Brain microvascular endothelial cell (primary cell): ENCODE measurements at regions not wholly inside any gene's neighbourhood (a gene's known extent, or its start where the extent isn't known, plus 50 kb on each side); places are given as distances from the start of the nearest gene placed in this dataset.

Experiments
- DNase-seq: peaks from one replicate; pipeline ENCODE4 v3.0.0-alpha.2; 2020
- H3K27ac ChIP-seq: fragments of 250-450 bp; sonication (Bioruptor Pico); 2 replicates; pipeline ENCODE4 v1.5.1; 2020; ENCODE audit warnings: mild to moderate bottlenecking, moderate library complexity
- H3K27me3 ChIP-seq: fragments of 250-450 bp; sonication (Bioruptor Pico); replicated peaks from 2 replicates; pipeline ENCODE4 v1.5.1; 2020; ENCODE audit warnings: mild to moderate bottlenecking
- H3K36me3 ChIP-seq: fragments of 250-450 bp; sonication (Bioruptor Pico); replicated peaks from 2 replicates; pipeline ENCODE4 v1.5.1; 2020; ENCODE audit warnings: mild to moderate bottlenecking
- H3K4me3 ChIP-seq: 2 replicates; pipeline ENCODE4 v1.5.1; 2011; ENCODE audit warnings: low read depth, mild to moderate bottlenecking, control low read depth, low read length, moderate library complexity
- in situ Hi-C: cut with HindIII; loops from 2 replicates; pipeline ENCODE4 v1.10.0; 2017; ENCODE audit warnings: low sequenced_read_pairs, low pct_ligation_motif_present
- TF ChIP-seq, protein P1 (sequence below): IDR thresholded peaks from 2 replicates; pipeline ENCODE4 v1.5.1; 2011; ENCODE audit warnings: low read depth, mild to moderate bottlenecking, moderate library complexity, low read length, control low read depth, inconsistent platforms; ENCODE audit errors: missing control alignments

DNA sequence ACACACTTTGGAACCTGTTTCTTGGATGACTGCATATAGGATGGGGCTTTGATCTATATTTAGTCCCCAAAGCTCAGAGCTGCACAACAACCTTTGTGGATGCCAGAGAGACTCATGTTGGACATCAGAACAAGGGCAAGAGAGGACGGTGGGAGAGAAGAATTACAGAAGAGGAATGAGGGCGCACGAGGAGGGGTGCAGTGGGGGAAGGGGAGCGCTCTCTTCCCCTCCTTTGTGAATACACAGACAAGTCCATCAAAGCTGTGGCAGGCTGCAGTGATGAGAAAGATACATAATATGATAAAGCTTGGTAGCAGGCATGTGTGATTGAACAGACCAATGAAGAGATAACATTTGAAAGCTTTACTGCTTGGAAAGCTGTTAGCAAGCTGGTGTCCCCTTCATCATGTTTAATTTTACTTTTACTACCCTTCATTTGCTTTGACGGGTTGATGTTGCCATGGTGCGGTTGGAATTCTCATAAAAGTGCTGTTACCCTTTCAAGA, 857.8 kb downstream of the KCNMA1 start:
- Histone ChIP-seq H3K4me3 (no peak overlapping the region), H3K36me3 (no peaks in the 10 kb centered on the region), H3K27ac (no peak overlapping the region), H3K27me3 (no peaks in the 10 kb centered on the region)
- no peak for DNase-seq
- TF ChIP-seq, protein P1, sequence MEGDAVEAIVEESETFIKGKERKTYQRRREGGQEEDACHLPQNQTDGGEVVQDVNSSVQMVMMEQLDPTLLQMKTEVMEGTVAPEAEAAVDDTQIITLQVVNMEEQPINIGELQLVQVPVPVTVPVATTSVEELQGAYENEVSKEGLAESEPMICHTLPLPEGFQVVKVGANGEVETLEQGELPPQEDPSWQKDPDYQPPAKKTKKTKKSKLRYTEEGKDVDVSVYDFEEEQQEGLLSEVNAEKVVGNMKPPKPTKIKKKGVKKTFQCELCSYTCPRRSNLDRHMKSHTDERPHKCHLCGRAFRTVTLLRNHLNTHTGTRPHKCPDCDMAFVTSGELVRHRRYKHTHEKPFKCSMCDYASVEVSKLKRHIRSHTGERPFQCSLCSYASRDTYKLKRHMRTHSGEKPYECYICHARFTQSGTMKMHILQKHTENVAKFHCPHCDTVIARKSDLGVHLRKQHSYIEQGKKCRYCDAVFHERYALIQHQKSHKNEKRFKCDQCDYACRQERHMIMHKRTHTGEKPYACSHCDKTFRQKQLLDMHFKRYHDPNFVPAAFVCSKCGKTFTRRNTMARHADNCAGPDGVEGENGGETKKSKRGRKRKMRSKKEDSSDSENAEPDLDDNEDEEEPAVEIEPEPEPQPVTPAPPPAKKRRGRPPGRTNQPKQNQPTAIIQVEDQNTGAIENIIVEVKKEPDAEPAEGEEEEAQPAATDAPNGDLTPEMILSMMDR = no peak
- in situ Hi-C loops = no loop called here

GRCh38 chr10:76778914-76779795, 858.5 kb downstream of the KCNMA1 start:
- no peak overlapping the region for H3K27ac ChIP-seq
- TF ChIP-seq, protein P1 = peak; percentile 51
- no peaks in the 10 kb centered on the region for H3K36me3 ChIP-seq
- H3K4me3 ChIP-seq = no peak overlapping the region
- in situ Hi-C loops = no loop called here
- DNase-seq = peak; percentile 66
- no peaks in the 10 kb centered on the region for H3K27me3 ChIP-seq

DNA sequence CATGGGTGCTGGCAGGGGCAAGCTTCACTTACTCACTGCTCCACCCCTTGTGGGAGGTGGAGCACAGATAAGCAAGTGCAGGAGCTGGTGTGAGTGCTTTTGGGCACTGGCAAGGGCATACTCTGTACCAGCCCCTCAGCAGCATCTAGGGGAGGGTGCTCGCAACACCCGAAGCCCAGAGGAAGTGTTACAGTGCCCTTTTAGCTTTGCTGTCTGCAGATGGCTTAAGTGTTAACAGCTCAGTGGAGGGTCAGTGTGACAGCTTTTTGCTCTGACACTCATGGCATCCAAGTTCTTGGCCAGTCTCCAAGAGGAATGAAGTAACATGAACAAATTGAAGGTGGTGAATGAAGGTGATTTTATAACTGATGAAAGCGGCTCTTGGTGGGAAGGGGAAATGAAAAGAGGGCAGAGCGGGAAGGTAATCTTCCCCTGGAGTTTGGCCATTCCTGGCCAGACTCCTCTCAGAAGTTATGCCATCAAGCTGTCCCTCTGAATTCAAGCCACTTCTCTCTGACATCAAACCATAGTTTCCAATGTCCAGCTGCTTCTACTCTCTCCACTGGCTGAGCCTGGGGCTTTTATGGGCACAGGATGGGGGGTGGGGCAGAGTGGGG, 862.5 kb downstream of the KCNMA1 start:
- in situ Hi-C loops = no loop called here
- TF ChIP-seq, protein P1 = no peak

DNA sequence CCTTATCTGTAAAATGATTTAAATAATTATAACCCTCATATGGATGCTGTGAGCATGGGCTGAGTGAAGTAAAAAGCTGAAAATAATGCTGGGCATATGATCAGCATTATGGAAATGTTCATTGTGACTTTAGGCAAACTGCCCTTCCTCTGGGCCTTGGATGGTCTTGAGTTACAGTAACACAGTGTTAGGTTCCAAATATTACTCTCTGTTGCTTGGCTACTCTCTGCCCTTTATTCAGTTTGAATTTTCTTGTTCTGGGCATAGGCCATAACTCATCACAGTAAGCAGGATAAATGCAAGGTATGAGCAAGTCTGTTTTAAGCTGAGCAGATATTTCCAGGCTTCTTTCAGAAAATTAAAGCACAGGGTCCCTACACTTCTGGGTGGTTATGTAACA, 868.0 kb downstream of the KCNMA1 start:
- DNase-seq = no peak
- TF ChIP-seq, protein P1 = no peak
- no peak overlapping the region for H3K4me3 ChIP-seq
- H3K27ac ChIP-seq = no peak overlapping the region
- no peaks in the 10 kb centered on the region for H3K36me3 ChIP-seq
- H3K27me3 ChIP-seq = no peaks in the 10 kb centered on the region
- in situ Hi-C loops = no loop called here

More for the DNA sequence above, 862.5 kb downstream of the KCNMA1 start:
- Histone ChIP-seq H3K4me3 (no peak overlapping the region), H3K27me3 (no peaks in the 10 kb centered on the region), H3K36me3 (no peaks in the 10 kb centered on the region), H3K27ac (no peak overlapping the region)
- no peak for DNase-seq

DNA sequence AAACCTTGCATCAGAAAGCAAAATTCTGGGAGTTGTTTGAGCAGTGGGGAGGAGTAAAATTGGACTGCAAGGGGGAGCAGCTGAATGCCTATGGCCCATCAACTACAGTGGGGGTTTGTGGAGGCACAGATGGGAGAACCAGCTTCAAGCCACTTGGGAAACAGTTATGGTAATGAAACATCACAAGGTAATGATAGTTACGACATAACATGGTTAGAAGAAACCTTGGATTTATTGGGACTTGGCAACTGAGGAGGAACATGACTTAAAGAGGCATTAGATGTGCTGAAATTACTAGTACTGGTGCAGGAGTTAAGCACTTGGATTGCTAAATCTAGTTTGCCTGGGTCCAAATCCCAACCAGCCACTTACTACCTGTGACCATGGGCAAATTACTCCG, 868.4 kb downstream of the KCNMA1 start:
- TF ChIP-seq, protein P1 = no peak
- no peaks in the 10 kb centered on the region for H3K36me3 ChIP-seq
- in situ Hi-C loops = no loop called here

More for the DNA sequence above, 868.4 kb downstream of the KCNMA1 start:
- Histone ChIP-seq H3K4me3 (no peak overlapping the region), H3K27me3 (no peaks in the 10 kb centered on the region), H3K27ac (no peak overlapping the region)
- DNase-seq = no peak
